ENCODE measurements at regions not wholly inside any gene's neighbourhood (a gene's known extent, or its start where the extent isn't known, plus 50 kb on each side); places are given as distances from the start of the nearest gene placed in this dataset.
"Not testable (repeated sequence)": the region's sequence is repeated elsewhere in the genome, so short reads cannot be mapped to it uniquely, and the experiment has no call there.

GRCh38 chr7:156012412-156012811, 200.1 kb upstream of the SHH start:
- Mint-ChIP-seq H3K4me3 (no peak overlapping the region), H3K9me3 (peaks cover 21% of the 10 kb centered on the region), H3K27me3 (ENCODE audit: low read depth) (no peaks in the 10 kb centered on the region), H3K27ac (no peak overlapping the region), H3K4me1 (ENCODE audit: low read depth) (peaks cover 6% of the 10 kb centered on the region), H3K36me3 (ENCODE audit: low read depth) (no peaks in the 10 kb centered on the region)
- intact Hi-C loops (cut with micrococcal nuclease), result no loop called here
- CTCF ChIA-PET, result no interaction called here
- no peak for DNase-seq

GRCh38 chr7:156009569-156009968, 197.3 kb upstream of the SHH start:
- Mint-ChIP-seq H3K27ac (no peak overlapping the region), H3K9me3 (peaks cover 24% of the 10 kb centered on the region), H3K4me3 (no peak overlapping the region), H3K36me3 (ENCODE audit: low read depth) (no peaks in the 10 kb centered on the region), H3K4me1 (ENCODE audit: low read depth) (peaks cover 5% of the 10 kb centered on the region), H3K27me3 (ENCODE audit: low read depth) (no peaks in the 10 kb centered on the region)
- intact Hi-C loops (cut with micrococcal nuclease), result no loop called here
- DNase-seq, result no peak
- CTCF ChIA-PET, result no interaction called here

GRCh38 chr7:156006876-156007275, 194.6 kb upstream of the SHH start:
- CTCF ChIA-PET; H3K36me3 Mint-ChIP-seq (ENCODE audit: low read depth); intact Hi-C loops (cut with micrococcal nuclease): not testable (repeated sequence)

GRCh38 chr7:156006024-156006423, 193.8 kb upstream of the SHH start:
- CTCF ChIA-PET, result no interaction called here
- DNase-seq, result no peak
- H3K4me1 Mint-ChIP-seq (ENCODE audit: low read depth), result peaks cover 5% of the 10 kb centered on the region
- intact Hi-C loops (cut with micrococcal nuclease), result no loop called here
- H3K27ac Mint-ChIP-seq, result no peak overlapping the region
- no peaks in the 10 kb centered on the region for H3K36me3 Mint-ChIP-seq (ENCODE audit: low read depth)
- H3K27me3 Mint-ChIP-seq (ENCODE audit: low read depth), result peaks cover 11% of the 10 kb centered on the region
- peaks cover 17% of the 10 kb centered on the region for H3K9me3 Mint-ChIP-seq
- no peak overlapping the region for H3K4me3 Mint-ChIP-seq

More at GRCh38 chr7:156006876-156007275, 194.6 kb upstream of the SHH start:
- H3K27me3 Mint-ChIP-seq (ENCODE audit: low read depth); H3K4me3 Mint-ChIP-seq; H3K27ac Mint-ChIP-seq; DNase-seq; H3K4me1 Mint-ChIP-seq (ENCODE audit: low read depth): not testable (repeated sequence)
- peaks cover 17% of the 10 kb centered on the region for H3K9me3 Mint-ChIP-seq

GRCh38 chr7:156005202-156005691, 193.0 kb upstream of the SHH start:
- no peak for DNase-seq
- Mint-ChIP-seq H3K9me3 (peaks cover 14% of the 10 kb centered on the region), H3K27me3 (ENCODE audit: low read depth) (peaks cover 16% of the 10 kb centered on the region), H3K36me3 (ENCODE audit: low read depth) (no peaks in the 10 kb centered on the region), H3K4me1 (ENCODE audit: low read depth) (peaks cover 5% of the 10 kb centered on the region), H3K4me3 (no peak overlapping the region), H3K27ac (no peak overlapping the region)
- CTCF ChIA-PET, result no interaction called here
- intact Hi-C loops (cut with micrococcal nuclease), result no loop called here

- H3K4me1 Mint-ChIP-seq (ENCODE audit: low read depth), result peaks cover 5% of the 10 kb centered on the region
- peaks cover 18% of the 10 kb centered on the region for H3K27me3 Mint-ChIP-seq (ENCODE audit: low read depth)
- no peak for DNase-seq
- H3K36me3 Mint-ChIP-seq (ENCODE audit: low read depth), result no peaks in the 10 kb centered on the region
- H3K4me3 Mint-ChIP-seq, result no peak overlapping the region
- peaks cover 10% of the 10 kb centered on the region for H3K9me3 Mint-ChIP-seq
- CTCF ChIA-PET, result no interaction called here
- no peak overlapping the region for H3K27ac Mint-ChIP-seq
- intact Hi-C loops (cut with micrococcal nuclease), result no loop called here
These were observed 192.3 kb upstream of the SHH start for GRCh38 chr7:156004265-156005201.

- DNase-seq, result no peak
- CTCF ChIA-PET, result no interaction called here
- H3K9me3 Mint-ChIP-seq, result peaks cover 7% of the 10 kb centered on the region
- no peaks in the 10 kb centered on the region for H3K36me3 Mint-ChIP-seq (ENCODE audit: low read depth)
- H3K27me3 Mint-ChIP-seq (ENCODE audit: low read depth), result peaks cover 20% of the 10 kb centered on the region
- no peak overlapping the region for H3K27ac Mint-ChIP-seq
- no peak overlapping the region for H3K4me3 Mint-ChIP-seq
- H3K4me1 Mint-ChIP-seq (ENCODE audit: low read depth), result peaks cover 6% of the 10 kb centered on the region
- intact Hi-C loops (cut with micrococcal nuclease), result no loop called here
These were observed 191.2 kb upstream of the SHH start for GRCh38 chr7:156003220-156004162.

- no peaks in the 10 kb centered on the region for H3K36me3 Mint-ChIP-seq (ENCODE audit: low read depth)
- DNase-seq, result no peak
- peaks cover 14% of the 10 kb centered on the region for H3K4me1 Mint-ChIP-seq (ENCODE audit: low read depth)
- no peak overlapping the region for H3K27ac Mint-ChIP-seq
- peaks cover 20% of the 10 kb centered on the region for H3K27me3 Mint-ChIP-seq (ENCODE audit: low read depth)
- no peak overlapping the region for H3K4me3 Mint-ChIP-seq
- intact Hi-C loops (cut with micrococcal nuclease), result no loop called here
- H3K9me3 Mint-ChIP-seq, result peaks cover 4% of the 10 kb centered on the region
- CTCF ChIA-PET, result no interaction called here
These were observed 190.3 kb upstream of the SHH start for GRCh38 chr7:156002362-156003066.

- H3K27ac Mint-ChIP-seq, result no peak overlapping the region
- peaks cover 23% of the 10 kb centered on the region for H3K4me1 Mint-ChIP-seq (ENCODE audit: low read depth)
- H3K36me3 Mint-ChIP-seq (ENCODE audit: low read depth), result no peaks in the 10 kb centered on the region
- H3K9me3 Mint-ChIP-seq, result no peaks in the 10 kb centered on the region
- peaks cover 28% of the 10 kb centered on the region for H3K27me3 Mint-ChIP-seq (ENCODE audit: low read depth)
- no peak overlapping the region for H3K4me3 Mint-ChIP-seq
- CTCF ChIA-PET, result no interaction called here
- DNase-seq, result no peak
- intact Hi-C loops (cut with micrococcal nuclease), result no loop called here
These were observed 189.4 kb upstream of the SHH start for GRCh38 chr7:156001496-156002260.

- H3K27ac Mint-ChIP-seq, result no peak overlapping the region
- CTCF ChIA-PET, result no interaction called here
These were observed 188.5 kb upstream of the SHH start for GRCh38 chr7:156000601-156001396.

More at GRCh38 chr7:156000601-156001396, 188.5 kb upstream of the SHH start:
- DNase-seq, result no peak
- Mint-ChIP-seq H3K36me3 (ENCODE audit: low read depth) (no peaks in the 10 kb centered on the region), H3K9me3 (no peaks in the 10 kb centered on the region), H3K4me3 (no peak overlapping the region), H3K27me3 (ENCODE audit: low read depth) (peaks cover 35% of the 10 kb centered on the region), H3K4me1 (ENCODE audit: low read depth) (peaks cover 32% of the 10 kb centered on the region)
- intact Hi-C loops (cut with micrococcal nuclease), result no loop called here

Measured in activated naive CD4-positive, alpha-beta T cell treated with anti-CD3 and anti-CD28 coated beads for 36 hours (primary cell).